Esophagus squamous epithelium (tissue), 5 donors: ENCODE measurements at regions not wholly inside any gene's neighbourhood (a gene's known extent, or its start where the extent isn't known, plus 50 kb on each side); places are given as distances from the start of the nearest gene placed in this dataset.

Experiments used
- DNase-seq: peaks from one replicate; lab custom pipeline; 2025; lab: John Stamatoyannopoulos, UW
- H3K27ac ChIP-seq, 4 donors: fragments of 200-600 bp; sonication (generic); one replicate each; pipeline ENCODE4 v1.5.1; 2016 to 2019; ENCODE audit warnings: mild to moderate bottlenecking in 1 of 4
- H3K27me3 ChIP-seq, 4 donors: fragments of 200-600 bp; sonication (generic); 1 replicate in 3 of 4; 2 replicates in 1 of 4; pipeline versions ENCODE4 v1.5.1 to v1.6.0; 2017 to 2021; ENCODE audit warnings: antibody characterized with exemption in 1 of 4
- H3K36me3 ChIP-seq, 3 donors: fragments of 200-600 bp; sonication (generic); one replicate each; pipeline ENCODE4 v1.5.1; 2016 to 2019
- H3K4me1 ChIP-seq, 3 donors: fragments of 200-600 bp; sonication (generic); one replicate each; pipeline ENCODE4 v1.5.1; 2017 to 2019
- H3K4me3 ChIP-seq, 4 donors: fragments of 200-600 bp; sonication (generic); 1 replicate in 3 of 4; 2 replicates in 1 of 4; pipeline ENCODE4 v1.5.1; 2016 to 2019; ENCODE audit warnings: mild to moderate bottlenecking in 2 of 4, moderate library complexity in 1 of 4
- H3K9me3 ChIP-seq, 3 donors: fragments of 200-600 bp; sonication (generic); one replicate each; pipeline ENCODE4 v1.5.1; 2016 to 2019
- CTCF ChIP-seq, 6 experiments: fragments of 450-650 bp in 4 of 6; fragments of 200-600 bp in 2 of 6; sonication (generic) in 2 of 6; IDR thresholded peaks; one replicate each; pipeline ENCODE4 v1.5.1; 2016 to 2019; ENCODE audit warnings: antibody characterized with exemption in 6 of 6, mild to moderate bottlenecking in 4 of 6, moderate library complexity in 4 of 6
- POLR2A ChIP-seq, 4 donors: fragments of 450-650 bp; IDR thresholded peaks; one replicate each; pipeline ENCODE4 v1.6.1; 2017; ENCODE audit warnings: antibody characterized with exemption in 4 of 4, mild to moderate bottlenecking in 4 of 4, moderate library complexity in 3 of 4
- WGBS, 2 donors: methylation state at CpG; one replicate each; pipeline ENCODE4 v1.1.5; 2018; 5-methylcytosine and 5-hydroxymethylcytosine counted together
- intact Hi-C: fragments of 100-400 bp; cut with DNase I; formaldehyde crosslinking; loops from one replicate; pipeline ENCODE4 v1.15.0; 2022
- donor health status: DM: yes; HTN: yes; CAD: no.

- H3K9me3 ChIP-seq: no peaks in the 10 kb centered on the region
- no peak for TF ChIP-seq CTCF (IDR thresholded peaks at IDR 0.05)
- no peak for TF ChIP-seq POLR2A (IDR thresholded peaks at IDR 0.05)
- DNase-seq: no peak
- no peaks in the 10 kb centered on the region for H3K36me3 ChIP-seq
- WGBS, 2 donors: 77 to 82% methylated on average over 3 of the region's 3 CpGs
- no peaks in the 10 kb centered on the region for H3K27me3 ChIP-seq
- no peaks in the 10 kb centered on the region for H3K4me1 ChIP-seq
- H3K4me3 ChIP-seq: no peak overlapping the region
- intact Hi-C loops: no loop called here
- H3K27ac ChIP-seq: no peak overlapping the region
Measured at GRCh38 chr2:182631299-182631698, 84.8 kb upstream of the DNAJC10 start.

GRCh38 chr2:182634386-182634785 lies 81.7 kb upstream of the DNAJC10 start:
- intact Hi-C loops: no loop called here
- no peaks in the 10 kb centered on the region for H3K36me3 ChIP-seq
- WGBS, 2 donors: 70 to 85% methylated on average over 3 of the region's 3 CpGs
- no peak overlapping the region for H3K4me3 ChIP-seq
- H3K9me3 ChIP-seq: no peaks in the 10 kb centered on the region
- no peaks in the 10 kb centered on the region for H3K27me3 ChIP-seq
- H3K27ac ChIP-seq: no peak overlapping the region
- DNase-seq: no peak
- no peaks in the 10 kb centered on the region for H3K4me1 ChIP-seq
- TF ChIP-seq POLR2A (IDR thresholded peaks at IDR 0.05) (no peak), CTCF (IDR thresholded peaks at IDR 0.05) (no peak)

- no peak for DNase-seq
- Histone ChIP-seq H3K9me3 (no peaks in the 10 kb centered on the region), H3K27ac (no peak overlapping the region), H3K27me3 (no peaks in the 10 kb centered on the region), H3K4me3 (no peak overlapping the region), H3K4me1 (no peaks in the 10 kb centered on the region), H3K36me3 (no peaks in the 10 kb centered on the region)
- intact Hi-C loops: no loop called here
- whole genome bisulfite sequencing, 2 donors: 69 to 71% methylated on average over 5 of the region's 5 CpGs
- TF ChIP-seq CTCF (IDR thresholded peaks at IDR 0.05): no peak
- TF ChIP-seq POLR2A (IDR thresholded peaks at IDR 0.05): no peak
Measured at GRCh38 chr2:182636699-182637098, 79.4 kb upstream of the DNAJC10 start.

- TF ChIP-seq POLR2A (IDR thresholded peaks at IDR 0.05): no peak
- TF ChIP-seq CTCF (IDR thresholded peaks at IDR 0.05): no peak
- no peaks in the 10 kb centered on the region for H3K4me1 ChIP-seq
- intact Hi-C loops: no loop called here
- H3K9me3 ChIP-seq: no peaks in the 10 kb centered on the region
- no peaks in the 10 kb centered on the region for H3K27me3 ChIP-seq
- 91 to 100% methylated on average over 2 of the region's 2 CpGs for WGBS, 2 donors
- DNase-seq: no peak
- H3K36me3 ChIP-seq: no peaks in the 10 kb centered on the region
- no peak overlapping the region for H3K27ac ChIP-seq
- H3K4me3 ChIP-seq: no peak overlapping the region
Measured at GRCh38 chr2:182638667-182639066, 77.4 kb upstream of the DNAJC10 start.

- Histone ChIP-seq H3K9me3 (no peaks in the 10 kb centered on the region), H3K4me3 (no peak overlapping the region), H3K36me3 (no peaks in the 10 kb centered on the region), H3K27me3 (no peaks in the 10 kb centered on the region), H3K4me1 (no peaks in the 10 kb centered on the region), H3K27ac (no peak overlapping the region)
- intact Hi-C loops: no loop called here
- TF ChIP-seq POLR2A (IDR thresholded peaks at IDR 0.05): no peak
- no peak for TF ChIP-seq CTCF (IDR thresholded peaks at IDR 0.05)
- DNase-seq: no peak
- WGBS, 2 donors: 85 to 96% methylated on average over 2 of the region's 2 CpGs
Measured at GRCh38 chr2:182639971-182640370, 76.1 kb upstream of the DNAJC10 start.
